NCI-H2107 treated with DMSO at 0.1 percent for 48 hours (cell line): ENCODE measurements at regions not wholly inside any gene's neighbourhood (a gene's known extent, or its start where the extent isn't known, plus 50 kb on each side); places are given as distances from the start of the nearest gene placed in this dataset.
"Not testable (repeated sequence)": the region's sequence is repeated elsewhere in the genome, so short reads cannot be mapped to it uniquely, and the experiment has no call there.

Experiments used
- DNase-seq: peaks from one replicate; lab custom pipeline; 2025; ENCODE audit not compliant: unreplicated experiment; lab: John Stamatoyannopoulos, UW

- DNase-seq: no peak
Observed at GRCh38 chr5:66348387-66349125, 204.5 kb downstream of the SREK1 start.

- no peak for DNase-seq
Observed at GRCh38 chr5:66351813-66352212, 207.7 kb downstream of the SREK1 start.

GRCh38 chr5:66353186-66353585 lies 209.1 kb downstream of the SREK1 start:
- DNase-seq: no peak

GRCh38 chr5:66354422-66354821 lies 210.3 kb downstream of the SREK1 start:
- no peak for DNase-seq

- DNase-seq: no peak
Observed at GRCh38 chr5:66356011-66356565, 212.0 kb downstream of the SREK1 start.

- no peak for DNase-seq
Observed at GRCh38 chr5:66358741-66359140, 214.6 kb downstream of the SREK1 start.

- no peak for DNase-seq
Observed at GRCh38 chr5:66361070-66361469, 217.0 kb downstream of the SREK1 start.

GRCh38 chr5:66362046-66362445 lies 217.9 kb downstream of the SREK1 start:
- DNase-seq: no peak

GRCh38 chr5:66362687-66363086 lies 218.6 kb downstream of the SREK1 start:
- DNase-seq: no peak

GRCh38 chr5:66363097-66363496 lies 219.0 kb downstream of the SREK1 start:
- DNase-seq: no peak

GRCh38 chr5:66364186-66364585 lies 220.1 kb downstream of the SREK1 start:
- DNase-seq: no peak

GRCh38 chr5:66365981-66366380 lies 221.9 kb downstream of the SREK1 start:
- DNase-seq: no peak

GRCh38 chr5:66367814-66368541 lies 223.9 kb downstream of the SREK1 start:
- DNase-seq: no peak

GRCh38 chr5:66368811-66369210 lies 224.7 kb downstream of the SREK1 start:
- no peak for DNase-seq

GRCh38 chr5:66377747-66378146 lies 218.4 kb upstream of the MAST4 start:
- DNase-seq: no peak

GRCh38 chr5:66378407-66378806 lies 217.8 kb upstream of the MAST4 start:
- DNase-seq: no peak

GRCh38 chr5:66382152-66382551 lies 214.0 kb upstream of the MAST4 start:
- DNase-seq: no peak

GRCh38 chr5:66405145-66405544 lies 191.0 kb upstream of the MAST4 start:
- DNase-seq: not testable (repeated sequence)

GRCh38 chr5:66406761-66407336 lies 189.3 kb upstream of the MAST4 start:
- no peak for DNase-seq

- DNase-seq: no peak
Observed at GRCh38 chr5:66407765-66408164, 188.4 kb upstream of the MAST4 start.

- DNase-seq: no peak
Observed at GRCh38 chr5:66408576-66408975, 187.6 kb upstream of the MAST4 start.

- no peak for DNase-seq
Observed at GRCh38 chr5:66410122-66410521, 186.1 kb upstream of the MAST4 start.
